Glomerular visceral epithelial cell (primary cell): ENCODE measurements at regions not wholly inside any gene's neighbourhood (a gene's known extent, or its start where the extent isn't known, plus 50 kb on each side); places are given as distances from the start of the nearest gene placed in this dataset.
"Not testable (repeated sequence)": the region's sequence is repeated elsewhere in the genome, so short reads cannot be mapped to it uniquely, and the experiment has no call there.

ENCODE experiments used
- DNase-seq: peaks from one replicate; pipeline ENCODE4 v3.0.0-alpha.2; 2016; ENCODE audit errors: extremely low spot score

- DNase-seq, result no peak
Observed at GRCh38 chr4:54852602-54853001, 194.8 kb downstream of the KIT start.

GRCh38 chr4:54852054-54852453, 194.3 kb downstream of the KIT start:
- no peak for DNase-seq

GRCh38 chr4:54844911-54845310, 187.2 kb downstream of the KIT start:
- no peak for DNase-seq

GRCh38 chr4:54843946-54844345, 186.2 kb downstream of the KIT start:
- no peak for DNase-seq

- no peak for DNase-seq
Observed at GRCh38 chr4:54843106-54843505, 185.3 kb downstream of the KIT start.

GRCh38 chr4:54842656-54843055, 184.9 kb downstream of the KIT start:
- no peak for DNase-seq

GRCh38 chr4:54842226-54842625, 184.5 kb downstream of the KIT start:
- no peak for DNase-seq

- no peak for DNase-seq
Observed at GRCh38 chr4:54840992-54841768, 183.4 kb downstream of the KIT start.

- no peak for DNase-seq
Observed at GRCh38 chr4:54840430-54840829, 182.7 kb downstream of the KIT start.

- DNase-seq, result no peak
Observed at GRCh38 chr4:54838301-54838700, 180.5 kb downstream of the KIT start.

GRCh38 chr4:54837576-54838140, 179.9 kb downstream of the KIT start:
- no peak for DNase-seq

GRCh38 chr4:54828361-54828760, 170.6 kb downstream of the KIT start:
- DNase-seq, result not testable (repeated sequence)

GRCh38 chr4:54823616-54824015, 165.9 kb downstream of the KIT start:
- no peak for DNase-seq

- no peak for DNase-seq
Observed at GRCh38 chr4:54819034-54819433, 161.3 kb downstream of the KIT start.

- no peak for DNase-seq
Observed at GRCh38 chr4:54818481-54818880, 160.7 kb downstream of the KIT start.

GRCh38 chr4:54813674-54814073, 155.9 kb downstream of the KIT start:
- no peak for DNase-seq

GRCh38 chr4:54806351-54806750, 148.6 kb downstream of the KIT start:
- DNase-seq, result no peak

- no peak for DNase-seq
Observed at GRCh38 chr4:54802336-54802735, 144.6 kb downstream of the KIT start.

- DNase-seq, result no peak
Observed at GRCh38 chr4:54800831-54801530, 143.2 kb downstream of the KIT start.

GRCh38 chr4:54794579-54794978, 136.8 kb downstream of the KIT start:
- no peak for DNase-seq

- no peak for DNase-seq
Observed at GRCh38 chr4:54793856-54794422, 136.2 kb downstream of the KIT start.
